NK-92 treated with Interleukin-12 subunit alpha and Interleukin-12 subunit beta, amount 100 ng/mL, for 24 hours (cell line): ENCODE measurements at regions not wholly inside any gene's neighbourhood (a gene's known extent, or its start where the extent isn't known, plus 50 kb on each side); places are given as distances from the start of the nearest gene placed in this dataset.

ENCODE experiments used
- DNase-seq: peaks from one replicate; lab custom pipeline; 2025; lab: John Stamatoyannopoulos, UW

DNA sequence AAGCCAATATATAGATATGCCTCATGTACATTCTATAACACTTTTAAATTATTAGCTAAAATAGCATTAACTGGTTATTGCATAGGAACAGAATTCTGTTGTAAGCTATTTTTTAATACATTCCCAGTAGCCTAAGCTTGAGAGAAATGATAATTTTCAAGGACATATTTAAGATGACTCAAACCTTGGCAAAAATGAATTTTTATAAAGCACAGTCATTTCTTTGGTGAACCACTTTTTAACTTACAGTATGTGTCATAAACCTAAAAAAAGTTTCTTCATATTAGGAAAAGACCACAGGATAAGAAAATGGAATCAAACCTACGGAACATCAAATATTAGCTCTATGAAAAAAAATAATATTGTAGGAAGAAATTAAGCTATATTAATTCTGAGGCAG is 986.3 kb downstream of the STIM2 start:
- DNase-seq, result no peak

DNA sequence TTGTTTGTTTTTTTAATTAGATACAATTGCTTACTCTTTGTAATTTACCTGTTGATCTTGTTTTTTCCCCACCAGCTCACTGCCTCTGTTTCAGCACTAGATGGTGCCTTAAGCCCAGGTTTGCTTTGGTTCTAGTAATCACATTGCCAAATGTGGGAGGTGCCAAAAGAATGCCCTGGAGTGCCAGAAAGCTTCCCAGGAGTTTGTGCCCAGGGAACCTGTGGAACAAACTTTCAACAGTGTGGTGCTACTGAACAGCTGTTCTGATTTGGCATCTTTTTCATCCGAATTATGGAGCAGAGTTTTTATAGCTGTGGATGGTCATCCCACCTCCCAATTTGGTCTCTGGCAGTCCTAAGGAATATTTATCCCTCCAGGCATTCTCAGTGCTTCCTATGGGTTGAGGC is 1000.7 kb downstream of the STIM2 start:
- DNase-seq, result no peak

DNA sequence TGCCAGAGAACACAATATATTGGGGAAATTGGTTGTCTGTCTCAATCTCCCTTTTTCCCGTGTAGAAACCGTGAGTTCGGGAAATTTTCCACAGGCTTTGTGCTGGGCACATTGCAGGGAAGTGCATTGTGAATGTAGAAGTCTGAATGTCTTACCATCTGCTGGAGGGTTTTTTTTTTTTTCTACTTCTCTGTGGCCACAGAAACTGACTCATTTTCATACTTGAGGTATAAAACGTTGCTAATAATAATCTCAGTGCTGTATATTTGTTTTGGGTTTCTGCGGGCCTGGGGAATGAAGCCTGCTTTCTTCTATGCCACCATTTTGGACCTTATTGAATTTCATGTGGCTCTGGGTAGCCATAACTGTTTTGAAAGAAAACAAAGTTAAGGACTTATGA is 1001.2 kb downstream of the STIM2 start:
- DNase-seq, result no peak

DNA sequence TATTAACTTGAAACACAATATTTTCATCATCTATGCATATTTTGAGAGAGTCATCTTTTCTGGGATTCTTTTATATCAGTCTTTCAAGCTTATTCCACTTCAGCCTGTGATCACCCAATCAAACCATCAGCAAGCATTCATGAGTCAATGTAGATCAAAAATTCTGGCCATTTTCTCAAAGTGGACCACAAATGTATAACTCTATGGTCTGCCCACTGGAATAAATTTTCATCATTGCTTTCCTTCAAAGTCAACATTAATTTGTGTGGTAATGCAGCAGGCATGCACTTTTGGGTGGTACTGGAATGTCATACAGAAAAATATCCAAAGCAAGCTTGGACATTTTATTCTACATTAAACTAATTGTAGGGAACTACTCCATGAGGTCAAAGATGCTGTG is 1013.0 kb downstream of the STIM2 start:
- DNase-seq, result no peak

DNA sequence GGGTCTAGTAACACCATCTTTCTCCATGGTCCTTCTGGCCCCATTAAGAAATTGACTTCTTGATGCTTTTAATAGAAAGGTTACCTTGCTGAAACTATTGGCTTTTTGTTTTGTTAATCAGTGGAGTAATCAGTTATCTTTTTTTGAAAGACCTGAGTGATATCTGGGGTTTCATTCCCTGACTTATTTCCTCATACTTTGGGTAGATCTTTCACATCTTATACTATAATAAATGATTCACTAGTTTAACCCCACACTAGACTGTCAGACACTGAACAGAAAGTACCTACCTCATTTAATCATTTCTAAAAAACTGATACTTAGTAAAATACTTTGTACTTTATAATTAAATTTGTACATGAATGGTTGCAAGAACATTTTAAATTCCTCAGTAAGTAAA is 1021.1 kb downstream of the STIM2 start:
- no peak for DNase-seq

DNA sequence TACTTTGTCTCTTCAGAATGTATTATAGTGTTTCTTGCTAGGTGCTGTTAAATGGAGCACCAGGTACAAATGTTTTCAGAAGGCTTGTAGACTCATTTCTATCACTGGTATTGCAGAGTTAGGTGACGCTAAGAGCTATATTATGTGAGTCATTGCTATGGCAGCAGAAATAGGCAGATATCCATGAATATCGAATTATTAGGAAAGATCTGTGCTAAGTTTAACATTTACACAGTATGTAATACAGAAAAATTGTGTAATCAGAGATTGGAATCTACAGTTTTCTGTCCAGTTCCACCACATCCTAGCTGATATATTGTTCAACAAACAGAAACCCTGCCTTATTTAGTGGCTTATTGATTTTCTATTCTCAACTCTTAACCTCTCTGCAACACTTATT is 1025.5 kb downstream of the STIM2 start:
- no peak for DNase-seq

DNA sequence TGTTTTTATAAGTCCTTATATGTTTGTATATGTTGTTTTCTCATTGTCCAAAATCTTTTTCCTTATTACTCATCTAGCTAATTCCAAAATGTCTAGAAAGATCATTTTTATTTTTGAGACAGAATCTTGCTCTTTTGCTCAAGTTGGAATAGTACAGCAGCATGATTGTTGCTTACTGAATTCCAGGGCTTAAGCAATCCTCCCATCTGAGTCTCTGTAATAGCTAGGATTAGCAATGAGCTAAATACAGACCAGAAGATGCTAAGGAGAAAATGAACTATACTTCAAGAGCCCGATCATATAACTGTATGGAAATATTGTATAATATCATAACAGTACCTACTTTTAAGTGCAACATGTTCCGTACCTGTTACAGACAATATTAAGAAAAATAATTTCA is 1027.0 kb downstream of the STIM2 start:
- DNase-seq, result no peak

DNA sequence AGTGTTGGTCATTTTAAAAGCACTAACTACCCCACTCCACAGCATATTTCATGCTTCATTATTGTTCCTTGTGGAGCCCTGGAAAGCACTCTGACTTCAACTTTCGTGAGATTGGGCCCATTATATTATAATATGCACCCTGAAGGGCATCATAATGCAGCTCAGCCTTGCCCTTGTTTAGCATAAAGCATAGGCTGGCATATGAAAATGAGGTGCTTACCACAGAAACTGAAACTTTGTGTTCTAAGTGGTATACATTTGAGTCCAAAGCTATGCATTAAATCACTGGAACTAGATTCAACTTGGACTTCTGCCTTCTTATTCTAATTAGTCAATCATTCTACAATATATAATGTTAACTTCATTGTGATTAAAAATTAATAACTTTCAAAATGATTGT is 1027.9 kb downstream of the STIM2 start:
- no peak for DNase-seq

DNA sequence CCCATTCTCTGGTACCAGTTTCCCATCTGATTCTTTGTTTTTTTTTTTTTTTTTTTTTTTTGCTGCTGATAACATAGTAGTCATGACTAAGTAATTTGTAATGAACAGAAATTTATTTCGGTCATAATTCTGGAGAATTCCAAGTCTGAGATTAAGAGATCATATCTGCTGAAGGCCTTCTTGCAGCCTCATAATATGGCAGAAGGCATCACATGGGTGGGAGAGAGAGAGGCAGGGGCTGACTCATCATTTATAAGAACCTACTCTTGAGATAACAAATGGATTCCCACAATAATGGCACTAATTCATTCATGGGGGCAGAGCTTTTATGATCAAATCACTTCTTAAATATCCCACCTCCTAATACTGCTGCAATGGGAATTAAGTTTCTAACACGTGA is 1034.3 kb downstream of the STIM2 start:
- DNase-seq, result no peak

DNA sequence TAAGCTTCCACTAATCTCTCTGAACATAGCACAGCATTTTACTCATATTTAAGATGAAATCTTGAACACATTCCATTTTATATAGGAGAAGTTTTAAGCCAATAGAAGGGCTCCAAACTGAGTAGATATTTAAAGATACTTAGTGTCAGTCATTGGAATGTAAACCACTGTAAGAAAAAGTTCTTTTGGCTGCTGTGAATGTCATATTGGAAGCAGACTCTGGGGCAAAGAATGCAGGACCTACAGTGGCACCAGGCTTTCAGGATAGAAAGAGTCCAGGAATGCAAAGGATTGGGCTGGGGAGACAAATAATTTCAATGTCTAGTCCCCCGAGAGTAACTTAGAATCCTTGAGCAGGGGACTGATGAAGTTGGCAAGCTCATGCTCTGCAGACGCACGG is 1047.7 kb downstream of the STIM2 start:
- no peak for DNase-seq

DNA sequence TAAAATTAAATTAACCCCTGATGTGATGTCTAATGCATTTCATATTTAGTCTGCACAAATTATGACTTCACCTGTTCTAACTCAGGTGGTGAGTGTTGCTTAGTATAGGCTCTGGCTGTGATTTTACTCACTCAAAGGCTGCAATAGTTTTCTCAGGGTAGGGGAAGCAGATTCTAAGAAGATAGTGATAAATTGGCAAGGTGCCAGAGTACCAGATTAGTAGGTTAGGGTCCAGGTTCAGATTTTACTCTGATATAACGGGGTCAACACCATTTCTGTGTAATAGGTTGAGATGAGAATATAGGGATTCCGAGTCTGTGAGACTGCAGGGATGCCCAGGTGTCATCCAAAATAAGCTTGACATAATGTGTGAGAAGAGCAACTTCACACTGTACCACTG is 1049.6 kb downstream of the STIM2 start:
- DNase-seq, result no peak

DNA sequence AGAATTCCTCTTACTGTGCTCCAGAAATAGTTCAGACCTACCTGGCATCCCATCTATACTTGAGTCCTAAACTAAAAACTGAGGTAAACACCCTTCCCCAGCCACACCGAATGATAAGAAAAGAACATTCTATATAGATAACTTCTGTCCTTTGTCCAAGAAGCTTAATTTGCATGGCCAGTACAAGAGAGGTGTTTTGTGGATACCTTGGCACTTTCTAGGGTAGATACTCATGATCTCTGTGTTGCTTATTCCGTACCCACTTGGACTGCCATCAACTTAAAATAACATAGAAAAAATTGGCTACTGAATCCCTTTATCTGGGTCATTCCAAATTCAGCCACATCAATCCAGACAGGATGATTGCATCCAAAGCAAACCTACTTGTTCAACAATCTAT is 1050.4 kb downstream of the STIM2 start:
- no peak for DNase-seq

DNA sequence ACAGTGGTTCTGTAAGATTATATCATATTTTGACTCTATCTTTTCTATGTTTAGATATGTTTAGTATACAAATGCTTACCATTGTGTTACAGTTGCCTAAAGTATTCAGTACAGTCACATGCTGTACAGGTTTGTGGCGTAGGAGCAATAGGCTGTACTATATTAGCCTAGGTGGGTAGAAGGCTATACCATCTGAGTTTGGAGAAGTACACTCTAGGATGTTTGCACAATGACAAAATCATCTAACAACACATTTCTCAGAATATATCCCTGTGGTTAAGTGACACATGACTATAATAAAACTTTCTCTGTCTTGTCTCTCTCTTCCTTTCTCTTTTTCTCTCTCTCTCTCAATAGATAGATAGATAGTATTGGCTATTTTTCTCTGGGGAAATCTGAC is 1053.1 kb downstream of the STIM2 start:
- no peak for DNase-seq

DNA sequence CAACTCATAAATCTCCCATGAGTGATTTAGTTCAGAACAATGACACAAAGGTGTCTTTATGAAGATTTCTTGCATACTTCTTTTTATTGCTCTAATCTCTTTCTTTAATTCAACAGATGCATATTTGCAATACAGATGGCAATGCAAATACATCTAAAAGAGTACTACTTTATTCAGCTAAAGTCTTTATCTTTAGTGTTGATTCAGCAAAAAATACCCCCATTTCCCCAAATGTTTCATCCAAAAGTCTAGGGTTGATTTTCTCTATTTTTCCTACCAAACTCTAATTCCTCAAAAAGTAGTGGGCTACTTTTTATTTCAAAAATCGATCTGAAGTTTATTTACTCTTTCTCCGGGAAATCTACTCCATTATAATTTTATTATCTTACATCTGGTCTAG is 1055.2 kb downstream of the STIM2 start:
- no peak for DNase-seq

DNA sequence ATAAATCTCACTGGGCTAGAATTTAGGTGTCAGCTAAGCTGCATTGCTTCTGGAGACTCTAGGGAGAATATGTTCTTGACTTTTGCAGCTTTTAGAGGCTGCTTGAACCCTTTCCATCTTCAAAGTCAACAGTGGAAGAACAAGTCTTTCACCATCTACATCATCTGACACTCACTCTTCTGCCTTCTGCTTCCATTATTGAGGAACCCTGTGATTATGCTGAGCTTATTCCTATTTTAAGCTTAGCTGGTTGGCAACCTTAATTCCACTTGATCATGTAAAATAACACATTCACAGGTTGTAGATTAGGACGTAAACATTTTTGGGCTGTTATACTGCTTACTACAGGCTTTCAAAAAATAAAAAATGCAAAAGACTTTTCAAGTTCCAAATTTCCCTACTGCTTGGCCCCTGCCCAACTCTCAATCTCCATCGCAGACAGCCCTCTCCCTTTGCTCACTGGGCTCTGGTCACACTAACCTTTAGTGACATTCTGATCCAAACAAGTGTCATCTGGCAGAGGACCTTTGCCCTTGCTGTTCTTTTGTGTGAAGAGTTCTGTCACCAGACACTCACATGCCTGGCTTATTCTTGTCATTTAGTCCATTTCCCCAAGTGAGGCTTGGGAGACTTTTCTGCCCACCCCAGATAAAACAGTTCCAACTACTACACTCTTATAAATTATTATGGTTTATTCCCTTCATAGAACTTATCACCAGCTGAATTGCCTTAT is 1056.0 kb downstream of the STIM2 start:
- no peak for DNase-seq

DNA sequence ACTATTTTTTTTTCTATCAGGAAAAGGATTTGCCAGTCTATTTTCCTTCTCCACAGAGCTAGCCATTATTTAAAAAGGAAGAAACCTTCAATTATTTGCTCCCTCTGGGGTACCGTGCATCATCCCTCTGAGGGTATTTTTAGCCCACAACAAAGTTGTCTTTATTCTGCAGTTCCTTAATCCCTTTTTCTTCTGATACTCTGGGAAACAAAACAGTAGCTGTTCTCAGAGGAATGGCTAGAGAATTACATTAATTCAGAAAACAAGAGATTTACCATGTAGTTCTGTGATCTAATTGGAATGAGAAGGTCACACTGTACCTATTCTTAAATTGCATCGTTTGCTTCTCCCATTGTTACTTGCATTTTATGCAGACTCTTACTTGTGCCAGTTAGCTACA is 1056.7 kb downstream of the STIM2 start:
- no peak for DNase-seq

DNA sequence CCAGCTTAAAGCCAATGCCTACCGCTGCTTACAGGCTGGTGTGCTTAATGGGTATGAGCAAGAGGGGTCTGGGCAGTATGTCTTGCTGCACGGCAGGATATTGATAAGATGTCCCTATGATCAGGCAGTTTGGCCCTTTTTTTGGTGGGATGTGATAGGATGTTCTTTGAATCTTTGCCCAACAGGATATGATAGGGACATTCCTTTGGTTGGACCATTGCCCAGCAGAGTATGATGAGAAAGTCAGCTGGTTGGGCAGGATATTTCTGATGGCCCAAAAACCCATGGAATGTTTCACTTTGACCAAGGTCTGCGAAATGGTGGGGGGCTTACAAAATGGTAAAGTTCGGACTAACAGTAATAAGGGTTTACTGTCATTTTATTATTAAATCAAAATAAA is 1060.6 kb downstream of the STIM2 start:
- DNase-seq, result no peak

DNA sequence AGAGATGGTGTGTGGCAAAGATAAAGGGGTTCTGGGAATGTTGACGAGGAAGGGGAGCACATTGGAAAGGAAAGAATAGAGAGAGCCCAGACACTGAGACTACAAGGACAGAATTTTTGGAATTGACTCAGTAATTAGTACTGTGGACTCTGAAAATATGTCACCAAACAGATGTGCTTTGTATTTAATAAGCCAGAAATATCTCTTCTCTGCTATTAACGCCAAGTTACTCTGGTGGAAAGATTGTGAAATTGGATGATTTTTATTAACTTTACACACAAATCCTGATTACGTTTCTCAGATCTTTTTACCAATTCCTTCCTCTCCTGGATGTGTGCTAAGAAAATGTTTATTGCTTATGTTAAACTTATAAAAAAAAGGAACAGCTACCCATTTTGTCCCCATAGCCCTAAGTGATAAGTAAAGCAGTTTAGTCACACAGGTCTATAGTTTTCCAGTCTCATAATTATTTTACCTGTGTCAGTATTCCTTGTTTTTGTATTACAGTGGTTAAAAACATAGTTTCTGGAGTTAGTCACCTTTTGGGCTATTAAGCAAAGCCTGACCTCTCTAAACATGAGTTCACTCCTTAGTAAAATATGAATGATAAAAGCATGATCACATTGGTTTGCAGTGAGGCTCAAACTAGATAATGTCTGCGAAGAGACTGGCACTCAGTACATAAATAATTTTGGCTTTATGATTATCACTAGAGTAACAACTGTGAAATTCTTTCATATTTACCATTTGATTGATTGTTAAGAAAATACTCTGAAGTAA is 1068.3 kb downstream of the STIM2 start:
- no peak for DNase-seq

DNA sequence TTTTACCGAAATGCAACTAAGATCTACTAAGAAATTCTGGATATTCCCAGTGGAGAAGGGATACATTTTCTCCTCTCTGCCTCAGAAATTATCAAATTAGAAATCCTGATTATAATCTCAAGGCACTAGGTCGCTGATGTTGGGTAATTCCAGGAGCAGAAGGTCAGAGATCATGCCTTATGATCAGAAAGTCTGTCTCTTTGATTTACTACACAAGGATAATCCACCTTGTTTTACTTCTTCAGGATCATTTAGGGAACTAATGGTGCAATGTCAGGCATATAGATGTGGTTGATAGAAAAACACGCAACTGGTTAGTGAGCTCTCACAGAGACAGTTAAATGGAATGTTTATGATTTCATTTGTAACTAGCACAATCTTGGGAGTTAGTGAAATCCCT is 1069.7 kb downstream of the STIM2 start:
- DNase-seq, result no peak

DNA sequence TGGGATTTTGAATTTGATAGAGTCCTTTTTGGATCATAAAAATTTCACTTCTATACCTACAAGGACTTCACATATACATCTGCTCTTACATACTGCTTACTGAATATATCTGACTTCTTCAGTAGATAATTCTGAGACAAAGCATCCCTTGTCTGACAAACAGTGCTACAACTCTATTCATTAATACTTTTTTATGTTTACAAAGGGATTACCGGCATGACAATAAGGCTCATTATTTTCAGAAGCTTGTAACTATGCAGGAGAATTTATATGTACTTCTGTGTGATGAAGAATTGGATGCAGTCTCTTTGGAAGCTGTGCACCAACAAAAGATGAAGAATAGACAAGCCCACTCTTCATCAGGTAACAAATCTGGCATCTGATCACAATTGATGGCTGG is 1070.3 kb downstream of the STIM2 start:
- no peak for DNase-seq

DNA sequence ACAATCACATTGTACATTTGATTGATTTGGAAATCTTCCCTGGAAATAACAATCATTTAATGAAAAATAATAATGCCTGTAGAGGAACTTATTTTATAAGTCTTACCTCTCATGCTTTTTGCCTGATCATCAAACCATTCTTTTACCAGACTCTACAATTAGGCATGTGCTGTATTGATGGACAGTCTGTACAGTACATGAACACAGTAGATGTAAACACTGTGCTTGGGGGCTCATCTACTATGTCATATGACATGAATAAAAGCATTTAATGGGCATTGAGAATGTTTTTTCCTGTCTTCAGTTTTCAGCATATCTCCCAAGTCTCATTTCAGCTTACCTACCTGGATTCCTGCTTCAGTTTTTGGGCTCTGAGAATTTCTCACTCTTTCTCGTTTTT is 1070.9 kb downstream of the STIM2 start:
- no peak for DNase-seq

DNA sequence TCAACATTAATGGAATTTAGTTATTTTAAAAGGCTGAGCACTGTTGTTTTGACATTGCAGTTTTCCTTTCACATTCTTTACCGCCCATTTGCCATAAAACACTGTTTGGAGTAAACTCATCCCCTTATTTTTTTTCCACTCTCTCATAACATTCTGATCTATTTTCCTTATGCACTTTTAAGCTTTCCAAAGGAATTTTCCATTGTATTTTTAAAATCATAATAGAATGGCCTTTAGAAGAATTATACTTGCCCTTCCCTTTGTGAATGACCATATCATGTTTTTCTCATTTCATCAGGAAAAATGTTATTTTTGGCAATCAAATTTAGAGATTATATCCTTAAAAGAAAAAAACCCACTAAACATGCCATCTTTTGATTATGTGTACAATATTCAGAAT is 1074.2 kb downstream of the STIM2 start:
- no peak for DNase-seq

DNA sequence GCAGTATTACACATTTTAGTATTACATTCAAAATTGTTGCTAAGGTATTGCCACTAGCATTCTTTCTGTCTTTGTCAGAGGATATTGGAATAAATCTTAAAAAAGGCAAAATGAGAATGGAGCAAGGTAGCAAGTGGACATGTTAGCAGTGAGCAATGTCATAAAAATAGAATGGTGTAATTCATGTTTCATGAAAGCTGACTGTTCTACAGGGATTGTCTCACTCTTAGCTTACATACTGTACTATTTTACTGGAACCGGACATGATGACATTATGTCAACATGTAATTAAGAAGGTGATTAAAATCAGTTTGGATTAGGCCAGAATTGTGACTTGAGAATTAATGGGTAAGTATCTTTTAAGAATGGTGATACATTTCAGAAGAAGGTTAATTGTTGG is 1086.2 kb downstream of the STIM2 start:
- DNase-seq, result no peak

DNA sequence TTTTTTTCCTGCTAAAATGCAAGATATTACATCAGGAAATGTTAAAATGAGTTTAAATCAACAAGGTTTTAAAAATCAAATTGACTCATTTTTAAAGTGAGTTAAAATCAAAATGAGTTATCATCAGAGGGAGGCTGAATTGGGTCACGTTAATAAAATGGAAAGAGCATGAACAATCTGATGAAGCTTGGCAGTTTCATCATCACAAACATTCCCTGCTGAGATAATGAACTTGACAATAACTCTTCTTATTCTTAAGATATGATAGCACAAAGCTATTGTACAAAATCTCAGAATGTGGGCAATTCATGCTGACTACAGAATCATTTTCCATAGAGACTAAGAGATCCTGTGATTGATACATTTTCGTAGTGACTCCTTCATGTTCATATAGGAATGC is 1086.7 kb downstream of the STIM2 start:
- DNase-seq, result no peak
